ENCODE measurements at regions not wholly inside any gene's neighbourhood (a gene's known extent, or its start where the extent isn't known, plus 50 kb on each side); places are given as distances from the start of the nearest gene placed in this dataset.

DNA sequence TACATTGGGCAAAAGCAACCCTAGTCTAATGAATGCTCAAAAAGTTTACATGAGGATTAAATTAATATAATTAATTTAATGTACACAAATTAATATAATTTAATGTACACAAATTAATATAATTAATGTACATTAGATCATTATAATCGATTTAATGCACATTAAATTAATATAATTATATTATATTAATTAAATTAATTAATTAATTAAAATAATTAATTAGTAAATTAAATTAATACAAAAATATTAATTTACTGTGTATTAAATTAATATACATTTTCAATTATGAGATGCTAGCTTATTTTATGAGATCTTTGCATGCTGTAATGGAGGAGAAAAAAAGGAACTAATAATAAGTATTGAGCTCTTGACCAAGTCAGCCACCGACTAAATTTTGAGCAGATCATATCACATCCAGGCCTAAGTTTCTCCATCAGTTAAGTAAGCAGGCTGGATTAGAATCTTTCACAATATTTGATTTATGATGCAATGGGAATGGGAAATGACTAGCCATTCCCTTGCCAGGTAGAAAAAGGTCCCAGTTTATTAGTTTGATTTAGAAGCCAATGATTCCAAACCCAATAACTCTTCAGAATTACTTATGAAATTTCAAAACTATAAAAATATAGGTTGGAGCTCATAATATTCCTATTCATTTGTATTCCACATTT is 533.4 kb upstream of the GRIA1 start:
- no peak for TF ChIP-seq POLR2A (IDR thresholded peaks at IDR 0.05; ENCODE audit: low read length)
- no peak for TF ChIP-seq EP300 (IDR thresholded peaks at IDR 0.05)
